T-cell (primary cell): ENCODE measurements at regions not wholly inside any gene's neighbourhood (a gene's known extent, or its start where the extent isn't known, plus 50 kb on each side); places are given as distances from the start of the nearest gene placed in this dataset.

ENCODE experiments used
- ATAC-seq, 4 experiments: fragments of 200-7000 bp in 3 of 4; fragments of 150-1000 bp in 1 of 4; cut with Tn5 transposase; replicated peaks in 1 of 4; 1 replicate in 3 of 4; 2 replicates in 1 of 4; pipeline ENCODE4 v1.10.0; 2021; ENCODE audit warnings: moderate library complexity in 3 of 4, mild to moderate bottlenecking in 2 of 4, moderate number of reproducible peaks in 1 of 4
- CTCF ChIA-PET, 2 donors: fragments of 300-600 bp; sonication (Branson Sonifier 250); formaldehyde crosslinking; loops; one replicate each; lab custom pipeline; 2022; ENCODE audit warnings: antibody characterized with exemption in 2 of 2; lab: Charles Lee
- POLR2A ChIA-PET, 2 donors: fragments of 300-600 bp; sonication (Branson Sonifier 250); formaldehyde crosslinking; loops; one replicate each; lab custom pipeline; 2022; ENCODE audit warnings: antibody characterized with exemption in 2 of 2; lab: Charles Lee
- DNase-seq, 35 experiments: peaks; one replicate each; pipeline versions ENCODE4 v3.0.0 to v3.0.0-alpha.2; 2013 to 2023
- H3K27ac ChIP-seq: one replicate; pipeline ENCODE4 v1.5.1; 2013; ENCODE audit warnings: low read length
- H3K27me3 ChIP-seq, 2 experiments: replicated peaks in 1 of 2; 1 replicate in 1 of 2; 2 replicates in 1 of 2; pipeline versions ENCODE4 v1.6.1 to v1.7.0; 2013; ENCODE audit warnings: low read length in 1 of 2, mixed read lengths in 1 of 2; ENCODE audit not compliant: control insufficient read depth in 2 of 2, insufficient read depth in 2 of 2; ENCODE audit errors: extremely low read depth in 1 of 2
- H3K36me3 ChIP-seq, 2 donors: 1 replicate in 1 of 2; 2 replicates in 1 of 2; pipeline versions ENCODE4 v1.6.1 to v1.7.0; 2013; ENCODE audit warnings: low read length in 1 of 2; ENCODE audit not compliant: control insufficient read depth in 2 of 2, insufficient read depth in 1 of 2; ENCODE audit errors: extremely low read depth in 1 of 2
- H3K4me1 ChIP-seq, 2 experiments: 1 replicate in 1 of 2; 2 replicates in 1 of 2; pipeline versions ENCODE4 v1.6.1 to v1.7.0; 2013; ENCODE audit warnings: low read length in 2 of 2, mixed read lengths in 1 of 2; ENCODE audit not compliant: insufficient read depth in 2 of 2, control insufficient read depth in 1 of 2; ENCODE audit errors: extremely low read depth in 1 of 2
- H3K4me3 ChIP-seq, 2 donors: 1 replicate in 1 of 2; 2 replicates in 1 of 2; pipeline versions ENCODE4 v1.5.1 to v1.7.0; 2013; ENCODE audit warnings: mild to moderate bottlenecking in 2 of 2, low read length in 1 of 2, moderate library complexity in 1 of 2; ENCODE audit not compliant: control insufficient read depth in 1 of 2; ENCODE audit errors: extremely low read depth in 1 of 2
- H3K9me3 ChIP-seq: 2 replicates; pipeline ENCODE4 v1.7.0; 2013
- H3K27ac Mint-ChIP-seq, 2 donors: one replicate each; pipeline ENCODE4 v1.8.0; 2020 to 2021; ENCODE audit warnings: mild to moderate bottlenecking in 2 of 2, mixed read lengths in 2 of 2
- H3K27me3 Mint-ChIP-seq, 2 donors: one replicate each; pipeline ENCODE4 v1.8.0; 2021 to 2022; ENCODE audit warnings: mixed read lengths in 2 of 2
- H3K36me3 Mint-ChIP-seq: one replicate; pipeline ENCODE4 v1.8.0; 2021; ENCODE audit warnings: mixed read lengths
- H3K4me1 Mint-ChIP-seq, 3 donors: one replicate each; pipeline ENCODE4 v1.8.0; 2020 to 2022; ENCODE audit warnings: mixed read lengths in 3 of 3, mild to moderate bottlenecking in 1 of 3
- H3K4me3 Mint-ChIP-seq, 3 donors: one replicate each; pipeline ENCODE4 v1.8.0; 2020 to 2022; ENCODE audit warnings: mild to moderate bottlenecking in 3 of 3, mixed read lengths in 3 of 3, moderate library complexity in 3 of 3
- H3K9me3 Mint-ChIP-seq, 3 donors: one replicate each; pipeline ENCODE4 v1.8.0; 2020 to 2022; ENCODE audit warnings: mixed read lengths in 3 of 3
- WGBS: methylation state at CpG from one replicate; pipeline ENCODE4 v1.1.5; 2013; ENCODE audit warnings: missing lambda C conversion rate; ENCODE audit not compliant: insufficient coverage; 5-methylcytosine and 5-hydroxymethylcytosine counted together

GRCh38 chr2:22035361-22035830 is 911.6 kb downstream of the TDRD15 start:
- CTCF ChIA-PET: no interaction called here
- Mint-ChIP-seq H3K9me3 (peaks cover 10 to 20% (median 19%) of the 10 kb centered on the region in 3 donors), H3K36me3 (no peaks in the 10 kb centered on the region), H3K27me3 (no peaks in the 10 kb centered on the region), H3K4me3 (no peak overlapping the region), H3K27ac (no peak overlapping the region), H3K4me1 (no peaks in the 10 kb centered on the region)
- no peaks in the 10 kb centered on the region for H3K27me3 ChIP-seq
- no peak overlapping the region for H3K4me3 ChIP-seq
- ATAC-seq: no peak
- POLR2A ChIA-PET: no interaction called here
- no peak for DNase-seq
- H3K27ac ChIP-seq: no peak overlapping the region
- no peaks in the 10 kb centered on the region for H3K36me3 ChIP-seq
- H3K9me3 ChIP-seq: no peaks in the 10 kb centered on the region
- H3K4me1 ChIP-seq: no peaks in the 10 kb centered on the region
- 71% methylated on average over 1 of the region's 1 CpG for WGBS

- no peak for ATAC-seq
- no peak overlapping the region for H3K27ac ChIP-seq
- H3K9me3 ChIP-seq: no peaks in the 10 kb centered on the region
- no peak for DNase-seq
- H3K4me1 ChIP-seq: no peaks in the 10 kb centered on the region
- no peaks in the 10 kb centered on the region for H3K27me3 Mint-ChIP-seq
- H3K27ac Mint-ChIP-seq: no peak overlapping the region
- 89% methylated on average over 5 of the region's 8 CpGs for WGBS
- CTCF ChIA-PET: no interaction called here
- H3K36me3 ChIP-seq: no peaks in the 10 kb centered on the region
- H3K4me3 Mint-ChIP-seq: no peak overlapping the region
- POLR2A ChIA-PET: no interaction called here
- H3K4me3 ChIP-seq: no peak overlapping the region
- peaks cover 10 to 23% (median 21%) of the 10 kb centered on the region in 3 donors for H3K9me3 Mint-ChIP-seq
- no peaks in the 10 kb centered on the region for H3K36me3 Mint-ChIP-seq
- H3K27me3 ChIP-seq: no peaks in the 10 kb centered on the region
- no peaks in the 10 kb centered on the region for H3K4me1 Mint-ChIP-seq
These were observed 913.5 kb downstream of the TDRD15 start for GRCh38 chr2:22037274-22037673.

- Histone ChIP-seq H3K4me1 (no peaks in the 10 kb centered on the region), H3K27ac (no peak overlapping the region), H3K27me3 (no peaks in the 10 kb centered on the region), H3K4me3 (no peak overlapping the region), H3K9me3 (no peaks in the 10 kb centered on the region), H3K36me3 (no peaks in the 10 kb centered on the region)
- no peak overlapping the region for H3K27ac Mint-ChIP-seq
- peaks cover 10 to 18% (median 15%) of the 10 kb centered on the region in 3 donors for H3K9me3 Mint-ChIP-seq
- ATAC-seq (no peak), DNase-seq (no peak)
- no peaks in the 10 kb centered on the region for H3K36me3 Mint-ChIP-seq
- no peaks in the 10 kb centered on the region for H3K4me1 Mint-ChIP-seq
- no peak overlapping the region for H3K4me3 Mint-ChIP-seq
- ChIA-PET POLR2A (no interaction called here), CTCF (no interaction called here)
- no peaks in the 10 kb centered on the region for H3K27me3 Mint-ChIP-seq
These were observed 920.0 kb downstream of the TDRD15 start for GRCh38 chr2:22043784-22044183.

GRCh38 chr2:22055784-22056620 is 932.2 kb downstream of the TDRD15 start:
- no peaks in the 10 kb centered on the region for H3K4me1 ChIP-seq
- H3K9me3 ChIP-seq: peaks cover 2% of the 10 kb centered on the region
- no peaks in the 10 kb centered on the region for H3K27me3 Mint-ChIP-seq
- no CpG with 5 or more reads among the region's 4 CpGs for WGBS
- no peak overlapping the region for H3K4me3 Mint-ChIP-seq
- ChIA-PET CTCF (no interaction called here), POLR2A (no interaction called here)
- no peak for ATAC-seq
- H3K36me3 Mint-ChIP-seq: no peaks in the 10 kb centered on the region
- H3K4me1 Mint-ChIP-seq: no peaks in the 10 kb centered on the region
- no peaks in the 10 kb centered on the region for H3K27me3 ChIP-seq
- no peak overlapping the region for H3K27ac ChIP-seq
- DNase-seq: no peak
- no peak overlapping the region for H3K4me3 ChIP-seq
- no peak overlapping the region for H3K27ac Mint-ChIP-seq
- peaks cover 0 to 20% (median 16%) of the 10 kb centered on the region in 3 donors for H3K9me3 Mint-ChIP-seq
- no peaks in the 10 kb centered on the region for H3K36me3 ChIP-seq

- no peak overlapping the region for H3K4me3 ChIP-seq
- peaks cover 2% of the 10 kb centered on the region for H3K9me3 ChIP-seq
- no peak overlapping the region for H3K4me3 Mint-ChIP-seq
- no peak overlapping the region for H3K27ac Mint-ChIP-seq
- POLR2A ChIA-PET: no interaction called here
- no peaks in the 10 kb centered on the region for H3K36me3 ChIP-seq
- ATAC-seq (no peak), DNase-seq (no peak)
- no peaks in the 10 kb centered on the region for H3K4me1 Mint-ChIP-seq
- no peaks in the 10 kb centered on the region for H3K27me3 ChIP-seq
- 77% methylated on average over 5 of the region's 5 CpGs for WGBS
- CTCF ChIA-PET: no interaction called here
- no peaks in the 10 kb centered on the region for H3K27me3 Mint-ChIP-seq
- H3K9me3 Mint-ChIP-seq: peaks cover 0 to 14% (median 14%) of the 10 kb centered on the region in 3 donors
- H3K27ac ChIP-seq: no peak overlapping the region
- H3K4me1 ChIP-seq: no peaks in the 10 kb centered on the region
- no peaks in the 10 kb centered on the region for H3K36me3 Mint-ChIP-seq
These were observed 932.9 kb downstream of the TDRD15 start for GRCh38 chr2:22056621-22057132.

- no peak overlapping the region for H3K4me3 ChIP-seq
- no peaks in the 10 kb centered on the region for H3K4me1 ChIP-seq
- H3K27ac ChIP-seq: no peak overlapping the region
- Mint-ChIP-seq H3K27me3 (no peaks in the 10 kb centered on the region), H3K27ac (no peak overlapping the region), H3K4me3 (no peak overlapping the region), H3K9me3 (peaks cover 3 to 15% (median 10%) of the 10 kb centered on the region in 3 donors), H3K36me3 (no peaks in the 10 kb centered on the region), H3K4me1 (no peaks in the 10 kb centered on the region)
- no peaks in the 10 kb centered on the region for H3K36me3 ChIP-seq
- ChIA-PET CTCF (no interaction called here), POLR2A (no interaction called here)
- H3K27me3 ChIP-seq: no peaks in the 10 kb centered on the region
- WGBS: no CpG with 5 or more reads among the region's 4 CpGs
- no peak for ATAC-seq
- peaks cover 2% of the 10 kb centered on the region for H3K9me3 ChIP-seq
- no peak for DNase-seq
These were observed 938.9 kb downstream of the TDRD15 start for GRCh38 chr2:22062679-22063078.
